ENCODE measurements at regions not wholly inside any gene's neighbourhood (a gene's known extent, or its start where the extent isn't known, plus 50 kb on each side); places are given as distances from the start of the nearest gene placed in this dataset.
"Not testable (repeated sequence)": the region's sequence is repeated elsewhere in the genome, so short reads cannot be mapped to it uniquely, and the experiment has no call there.

DNA sequence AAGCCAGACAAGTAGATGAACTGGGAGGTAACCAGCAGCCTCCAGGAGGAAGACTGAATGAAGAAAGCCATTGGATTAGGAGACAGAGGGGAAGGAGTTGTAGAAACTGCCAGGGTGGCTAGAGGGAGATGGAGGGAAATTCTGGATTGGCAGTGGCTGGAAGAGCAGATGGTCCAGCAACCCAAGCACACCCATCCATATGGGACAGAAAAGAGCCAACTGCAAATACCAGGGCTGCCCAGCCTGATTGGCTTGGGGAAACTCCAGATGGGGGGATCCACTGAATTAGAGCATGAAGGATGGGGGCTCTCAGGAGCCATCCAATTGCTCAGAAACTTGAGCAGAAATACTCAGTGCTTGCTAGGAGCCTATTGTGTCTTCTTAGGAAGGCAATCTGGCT, 173.5 kb upstream of the EPB41L3 start:
- DNase-seq, result no peak

DNA sequence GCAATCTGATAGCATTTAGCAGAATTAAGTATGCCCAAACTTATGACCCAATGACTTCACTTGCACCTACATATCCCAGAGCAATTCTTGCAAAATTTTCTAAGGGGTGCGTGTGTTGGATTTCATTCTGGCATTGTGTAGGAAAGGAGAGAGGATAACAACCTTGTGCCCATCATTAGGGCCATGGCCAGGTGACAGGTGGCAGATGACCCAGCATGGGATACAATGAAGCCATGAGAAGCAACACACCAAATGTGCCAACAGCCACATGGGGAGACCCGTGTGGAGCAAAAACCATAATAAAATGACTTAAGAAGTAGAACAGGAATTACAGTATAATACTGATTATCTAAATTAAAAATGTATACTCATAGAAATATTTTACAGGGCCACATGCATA, 166.9 kb upstream of the EPB41L3 start:
- DNase-seq, result no peak

DNA sequence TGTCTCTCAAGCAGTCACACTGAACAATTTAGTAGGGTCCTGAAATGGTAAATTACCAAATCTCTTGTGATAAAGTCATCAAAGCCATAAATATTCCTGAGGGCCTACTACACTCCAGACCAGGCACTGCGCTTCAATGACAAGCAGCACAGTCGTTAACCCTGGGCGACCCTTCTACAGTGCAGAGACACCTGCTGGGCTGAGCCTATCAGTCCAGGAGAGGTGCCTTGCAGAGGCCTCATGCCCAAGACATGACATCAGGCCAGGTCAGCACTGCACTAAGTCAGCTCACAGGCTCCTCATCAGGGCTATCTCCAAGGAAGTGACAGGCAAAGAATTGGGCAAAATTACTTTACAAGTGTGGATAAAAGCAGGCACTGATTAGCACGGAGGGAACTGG, 166.4 kb upstream of the EPB41L3 start:
- DNase-seq, result no peak

DNA sequence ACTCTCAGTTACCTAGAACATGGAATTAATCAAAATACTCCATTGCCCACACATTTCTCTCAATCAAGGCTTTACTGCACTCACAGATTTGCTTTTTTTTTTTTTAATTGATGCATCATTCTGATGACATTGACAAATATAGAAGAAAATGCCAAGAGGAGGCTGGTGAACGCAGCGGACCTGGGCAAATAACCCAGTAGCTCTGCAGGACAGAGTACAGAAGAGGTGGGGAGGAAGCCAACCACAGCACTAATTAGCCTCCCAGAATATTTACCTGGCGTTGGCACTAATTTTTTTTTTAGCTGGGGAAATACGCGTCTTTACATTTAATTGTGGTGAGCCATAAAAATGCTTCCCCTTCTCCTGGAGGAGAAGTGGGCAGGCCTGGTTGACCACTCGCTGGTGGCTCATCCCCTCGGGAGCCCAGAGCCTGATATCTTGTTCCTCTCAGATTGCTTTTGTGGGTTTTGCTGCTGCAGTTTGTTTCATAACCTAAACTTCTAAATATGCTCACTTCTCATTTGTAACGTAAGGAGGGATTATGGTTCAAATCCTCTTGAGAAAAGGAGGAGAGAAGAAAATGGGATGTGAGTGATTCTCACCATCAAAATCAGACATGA, 165.8 kb upstream of the EPB41L3 start:
- DNase-seq, result no peak

DNA sequence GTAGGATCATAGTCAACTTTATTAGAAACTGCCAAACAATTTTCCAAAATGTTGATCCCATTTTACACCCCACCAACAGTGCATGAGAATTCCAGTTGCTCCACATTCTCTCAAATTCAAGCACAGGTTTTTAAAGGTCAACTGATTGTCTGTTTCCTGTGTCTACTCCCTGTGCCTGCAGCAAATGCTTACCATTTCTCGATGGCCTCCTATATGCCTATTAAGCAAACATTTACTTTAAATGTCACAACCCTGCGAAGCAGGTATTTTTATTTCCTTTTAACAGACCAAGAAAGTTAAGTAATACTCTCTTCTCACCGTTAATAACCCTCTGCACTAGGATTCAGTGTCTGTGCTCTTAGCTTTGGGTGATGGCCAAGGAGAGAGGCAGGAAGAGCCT, 163.8 kb upstream of the EPB41L3 start:
- no peak for DNase-seq

DNA sequence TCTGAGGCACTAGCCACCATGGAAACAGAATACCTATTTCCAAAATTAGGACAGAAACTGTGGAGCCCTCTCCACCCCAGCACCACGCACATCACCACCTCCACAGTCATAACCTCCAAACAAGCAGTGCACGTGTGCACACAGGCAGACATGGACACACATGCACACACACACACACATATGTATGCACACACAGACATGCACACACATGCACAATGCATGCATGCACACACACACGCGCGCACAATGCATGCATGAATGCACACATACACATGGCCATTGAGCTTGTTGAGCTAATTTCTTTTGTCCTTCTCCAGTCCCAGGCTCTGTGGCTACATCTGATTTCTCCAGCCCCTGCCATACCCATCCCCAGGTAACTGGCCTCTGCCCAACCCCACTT, 161.6 kb upstream of the EPB41L3 start:
- DNase-seq, result no peak

DNA sequence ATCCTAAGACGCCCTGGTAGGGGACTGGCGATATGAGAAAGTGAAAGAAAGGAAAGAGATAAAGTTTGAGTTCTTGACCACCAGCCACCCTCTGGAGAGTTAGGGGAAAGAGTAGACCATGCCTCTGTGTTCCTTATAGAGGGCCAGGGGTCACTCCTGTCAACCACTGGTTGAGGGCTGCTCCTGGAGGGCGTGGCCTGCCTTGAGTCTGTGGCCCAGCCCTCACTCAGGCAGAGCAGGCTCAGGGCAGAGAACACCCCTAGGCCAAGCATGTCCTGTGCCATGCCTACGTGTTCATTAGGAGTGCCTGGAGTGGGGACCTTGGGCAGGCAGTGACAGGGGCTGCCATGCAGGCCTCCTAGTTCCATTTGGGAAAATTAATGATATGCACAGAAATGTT, 161.1 kb upstream of the EPB41L3 start:
- DNase-seq, result no peak

DNA sequence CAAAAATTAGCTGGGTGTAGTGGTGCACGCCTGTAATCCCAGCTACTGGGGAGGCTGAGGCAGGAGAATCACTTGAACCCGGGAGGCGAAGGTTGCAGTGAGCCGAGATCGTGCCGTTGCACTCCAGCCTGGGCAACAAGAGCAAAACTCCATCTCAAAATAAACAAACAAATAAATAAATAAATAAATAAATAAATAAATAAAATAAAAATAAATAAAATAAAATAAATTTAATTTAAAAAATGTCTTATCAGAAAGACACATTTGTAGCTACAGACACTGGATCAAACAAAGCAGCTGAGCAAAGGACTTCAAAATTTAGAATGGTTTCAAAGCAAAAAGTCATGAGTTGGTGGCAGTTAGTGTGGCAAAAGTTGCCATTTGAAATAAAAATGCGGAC, 158.2 kb upstream of the EPB41L3 start:
- not testable (repeated sequence) for DNase-seq

DNA sequence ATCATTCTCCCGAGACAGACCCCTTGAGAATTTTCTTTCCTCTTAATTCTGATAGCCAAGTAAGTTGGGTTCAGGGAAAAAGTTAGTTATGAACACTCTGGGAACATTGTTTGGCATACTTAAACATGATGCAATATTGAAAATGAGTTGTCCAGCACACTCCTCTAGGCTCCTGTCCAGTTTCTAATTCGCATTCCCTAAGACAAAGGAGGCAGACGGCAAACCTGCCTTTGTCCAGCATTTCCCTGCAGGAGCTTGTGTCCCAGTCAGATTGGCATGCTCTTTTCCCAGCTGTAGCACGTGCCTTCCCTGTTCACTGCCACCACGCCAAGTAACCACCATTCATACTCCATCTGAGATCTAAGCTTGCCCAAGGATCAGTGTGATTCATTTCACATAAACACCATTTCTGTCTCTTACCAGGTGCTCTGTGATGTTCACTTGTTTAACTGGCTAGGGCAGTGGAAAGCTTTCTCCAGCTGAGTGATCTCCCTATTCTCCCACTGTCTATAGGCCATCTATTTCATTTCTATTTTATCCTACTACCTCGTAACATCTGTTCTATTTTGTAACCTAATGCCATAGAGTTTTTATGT, 150.0 kb upstream of the EPB41L3 start:
- no peak for DNase-seq

DNA sequence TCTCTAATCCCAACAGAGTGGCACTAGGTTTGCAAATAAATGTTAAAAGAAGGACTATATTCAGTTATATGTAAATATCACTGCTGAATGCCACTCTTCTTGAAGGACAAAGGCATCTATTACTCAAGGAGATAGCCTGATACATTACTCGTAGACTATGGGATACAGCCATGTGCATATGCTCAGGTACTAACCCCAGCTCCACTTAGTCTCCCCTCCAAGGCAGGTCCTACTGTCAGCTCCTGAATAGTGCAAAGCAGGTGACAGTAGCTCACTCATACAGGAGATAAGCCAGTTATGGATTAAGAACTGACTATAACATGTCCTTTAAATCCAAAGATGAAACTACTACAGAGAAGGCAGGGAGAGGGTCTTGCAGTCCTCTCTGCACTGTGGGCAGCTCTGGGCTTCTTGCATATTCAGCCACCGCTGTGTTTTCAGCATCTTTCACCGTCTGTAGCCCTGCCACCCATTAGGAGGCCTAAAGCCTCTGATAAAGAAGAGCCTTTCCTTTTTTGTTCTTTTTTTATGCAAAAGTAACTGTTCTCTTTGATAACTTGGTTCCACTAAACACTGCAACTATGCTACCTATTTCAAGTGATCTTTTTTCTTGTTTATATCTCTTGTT, 135.1 kb upstream of the EPB41L3 start:
- DNase-seq, result no peak

DNA sequence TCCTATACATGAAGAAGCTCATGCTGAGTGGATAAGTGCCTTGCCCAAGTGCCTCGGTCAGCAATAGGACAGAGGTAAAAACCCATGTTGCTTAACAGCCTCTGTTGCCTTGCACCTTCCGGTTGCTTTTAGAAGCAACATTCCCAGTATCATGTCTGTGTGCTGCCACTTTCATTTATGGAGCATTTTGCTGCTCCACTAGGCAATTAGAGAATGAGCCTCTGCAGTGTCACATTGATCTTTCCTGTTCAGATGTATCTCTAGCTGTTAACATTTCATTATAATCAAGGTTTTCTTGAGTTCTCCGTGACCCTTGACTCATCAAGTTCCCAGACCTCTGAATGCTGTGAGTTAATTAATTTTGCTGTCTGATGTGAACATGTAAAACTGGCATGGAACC, 134.5 kb upstream of the EPB41L3 start:
- no peak for DNase-seq

DNA sequence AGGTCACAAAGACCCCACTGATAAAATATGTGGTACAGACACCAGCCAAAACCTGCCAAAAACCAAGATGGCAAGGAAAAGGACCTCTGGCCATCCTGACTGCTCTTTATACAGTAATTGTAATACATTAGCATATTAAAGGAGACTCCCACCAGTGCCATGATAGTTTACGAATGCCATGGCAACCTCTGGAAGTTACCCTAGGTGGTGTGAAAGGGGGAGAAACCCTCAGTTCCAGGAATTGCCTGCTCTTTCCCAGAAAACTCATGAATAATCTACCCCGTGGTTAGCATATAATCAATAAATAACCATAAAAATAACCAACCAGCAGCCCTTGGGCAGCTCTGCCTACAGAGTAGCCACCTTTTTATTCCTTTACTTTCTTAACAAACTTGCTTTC, 129.8 kb upstream of the EPB41L3 start:
- DNase-seq, result no peak

DNA sequence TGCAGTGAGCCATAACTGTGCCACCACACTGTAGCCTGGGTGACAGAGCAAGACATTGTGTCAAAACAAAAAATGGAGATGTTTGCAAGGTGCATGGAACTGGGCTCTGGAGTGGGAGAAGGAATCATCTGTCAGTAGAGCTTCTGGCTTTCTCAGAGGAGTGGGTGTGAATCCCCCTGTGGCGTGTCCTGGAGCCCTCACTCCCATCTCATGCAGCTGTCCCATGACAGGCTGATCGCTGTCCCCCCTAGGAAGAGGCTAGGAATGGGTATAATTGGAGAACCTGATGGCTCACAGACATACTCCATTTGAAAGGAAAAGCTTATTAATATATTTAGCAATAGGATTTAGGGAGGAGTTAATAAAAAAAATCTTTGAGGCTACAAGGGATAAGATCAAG, 125.8 kb upstream of the EPB41L3 start:
- no peak for DNase-seq

DNA sequence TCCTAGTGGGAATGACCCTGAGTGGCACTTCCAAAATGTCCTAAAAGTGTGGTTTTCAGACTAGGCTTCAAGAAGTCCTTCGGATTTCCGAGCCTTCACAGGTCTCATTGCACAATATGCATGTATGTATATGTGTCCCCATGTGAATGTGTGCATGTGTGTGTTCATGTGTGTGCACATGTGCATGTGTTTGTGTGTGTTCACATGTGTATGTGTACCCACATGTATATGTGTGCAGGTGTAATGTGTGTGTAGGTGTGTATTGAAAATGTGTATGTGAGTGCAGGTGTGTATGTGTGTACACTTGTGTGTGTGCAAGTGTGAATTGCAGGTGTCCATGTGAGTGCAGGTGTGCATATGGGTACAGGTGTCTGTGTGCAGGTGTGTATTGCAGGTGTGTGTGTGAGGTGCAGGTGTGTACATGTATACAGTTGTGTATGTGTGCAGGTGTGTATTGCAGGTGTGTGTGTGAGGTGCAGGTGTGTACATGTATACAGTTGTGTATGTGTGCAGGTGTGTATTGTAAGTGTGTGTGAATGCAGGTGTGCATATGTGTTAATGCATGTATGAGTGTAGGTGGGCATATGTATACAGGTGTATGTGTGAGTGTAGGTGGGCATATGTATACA, 124.4 kb upstream of the EPB41L3 start:
- no peak for DNase-seq

DNA sequence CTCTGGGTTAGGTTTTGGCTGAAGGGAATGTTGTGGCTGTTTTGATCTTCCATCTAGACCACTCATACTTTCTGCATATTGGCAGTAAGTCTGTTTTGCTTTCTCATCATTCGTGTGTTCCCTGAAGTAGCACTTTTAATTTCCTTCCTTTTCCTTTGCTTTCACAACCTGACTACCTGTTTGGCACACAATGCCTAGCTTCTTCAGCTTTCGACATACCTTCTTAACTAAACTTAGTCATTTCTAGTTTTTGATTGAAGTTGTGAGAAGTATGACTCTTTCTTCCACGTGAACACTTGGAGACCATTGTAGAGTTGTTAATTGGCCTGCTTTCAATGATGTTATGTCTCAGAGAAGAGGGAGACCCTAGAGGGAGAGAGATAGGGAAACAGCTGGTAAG, 123.6 kb upstream of the EPB41L3 start:
- no peak for DNase-seq

DNA sequence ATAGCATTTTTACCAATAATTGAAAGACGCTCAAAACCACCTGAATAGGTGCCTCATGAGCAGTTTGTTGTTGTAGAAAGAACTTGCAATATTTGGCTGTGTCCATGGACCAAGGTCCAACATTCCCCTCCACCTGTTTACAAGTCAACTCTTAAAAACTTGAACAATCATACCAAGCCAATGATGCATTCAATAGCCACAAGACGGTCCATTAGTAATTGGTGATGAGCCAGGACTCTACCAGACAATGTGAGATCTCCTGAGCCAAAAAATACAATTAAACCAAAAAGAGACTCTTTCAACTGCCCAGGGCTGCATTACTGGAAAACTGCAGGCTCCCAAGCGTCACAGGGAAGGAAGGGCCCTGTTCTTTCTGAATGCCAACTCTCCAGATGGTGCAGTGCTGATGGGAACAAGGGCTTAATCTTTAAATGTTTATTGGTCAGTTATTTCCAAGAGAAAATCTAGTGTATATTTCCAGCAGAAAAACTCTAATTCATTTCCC, 118.8 kb upstream of the EPB41L3 start:
- DNase-seq, result no peak

DNA sequence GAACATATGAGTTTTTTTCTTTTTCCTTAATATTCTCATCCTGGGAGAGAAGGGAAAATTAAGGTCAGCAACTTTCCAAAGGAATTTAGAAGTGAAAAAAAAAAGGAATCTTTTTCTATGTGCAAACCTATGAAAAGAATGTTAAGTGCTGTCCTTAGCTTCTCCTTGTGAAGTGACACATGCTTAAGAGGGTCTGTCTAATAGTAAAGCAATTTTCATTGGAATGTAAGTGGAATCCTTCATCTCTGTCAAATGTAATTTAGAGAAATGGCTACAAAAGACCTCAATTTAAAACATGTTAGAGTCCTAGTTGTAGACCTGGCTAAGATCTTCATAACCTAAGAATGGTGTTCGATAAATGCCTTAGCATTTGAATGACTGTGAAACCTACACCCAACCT, 117.4 kb upstream of the EPB41L3 start:
- no peak for DNase-seq

DNA sequence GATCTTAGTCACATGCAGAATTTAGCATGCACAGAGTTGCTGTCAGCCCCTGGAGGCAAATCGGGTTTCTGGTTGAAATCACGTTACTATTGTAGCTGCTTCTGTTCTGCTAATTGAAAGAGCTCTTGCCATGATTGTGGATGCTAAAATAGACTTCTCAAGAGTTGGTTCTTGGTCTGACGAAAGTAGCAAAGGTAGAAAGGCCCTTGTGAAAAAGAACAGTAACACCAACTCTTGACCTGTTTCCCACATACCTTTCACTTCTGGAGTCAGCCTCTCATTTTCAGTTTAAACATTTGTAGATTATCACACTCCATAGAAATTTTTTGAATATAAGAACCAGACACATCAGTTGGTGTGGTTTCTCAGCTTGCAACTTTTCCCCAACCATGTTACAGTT, 110.0 kb upstream of the EPB41L3 start:
- DNase-seq, result no peak

DNA sequence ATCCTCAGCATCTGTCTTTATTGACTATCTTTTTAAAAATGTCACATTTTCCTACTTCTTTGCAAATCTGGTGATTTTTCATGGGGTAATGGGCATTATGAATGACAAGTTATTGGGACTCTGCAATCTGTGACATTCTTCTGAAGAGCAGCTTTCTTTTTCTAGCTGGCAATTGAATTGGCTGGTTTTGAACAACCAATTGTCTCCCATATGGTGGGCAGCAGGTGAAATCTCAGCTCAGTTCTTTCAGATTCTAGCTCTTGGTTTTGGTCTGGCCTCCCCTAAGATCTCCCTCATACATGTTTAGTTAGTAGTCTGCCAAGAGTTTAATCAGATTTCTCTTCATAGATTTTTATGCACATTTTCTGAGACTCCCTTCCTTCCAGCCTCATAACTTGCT, 107.9 kb upstream of the EPB41L3 start:
- no peak for DNase-seq

DNA sequence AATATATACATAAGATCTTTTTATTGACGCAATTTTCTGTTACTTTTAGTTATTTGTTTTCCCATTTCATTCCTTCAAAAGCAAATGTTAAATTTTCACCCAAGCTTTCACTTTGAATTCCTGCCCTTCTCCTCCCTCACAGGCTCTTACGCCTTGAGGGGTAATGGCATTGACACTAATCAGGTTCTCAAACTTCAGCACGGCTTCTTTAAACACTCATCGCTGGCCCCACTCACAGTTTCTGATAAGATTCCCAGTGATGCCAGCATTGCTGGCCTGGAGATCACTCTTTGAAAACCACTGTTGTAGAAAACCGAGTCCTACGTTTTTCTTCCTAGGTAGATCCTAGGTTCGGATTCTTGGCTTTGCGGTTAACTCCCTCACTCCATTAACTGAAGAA, 105.6 kb upstream of the EPB41L3 start:
- no peak for DNase-seq

DNA sequence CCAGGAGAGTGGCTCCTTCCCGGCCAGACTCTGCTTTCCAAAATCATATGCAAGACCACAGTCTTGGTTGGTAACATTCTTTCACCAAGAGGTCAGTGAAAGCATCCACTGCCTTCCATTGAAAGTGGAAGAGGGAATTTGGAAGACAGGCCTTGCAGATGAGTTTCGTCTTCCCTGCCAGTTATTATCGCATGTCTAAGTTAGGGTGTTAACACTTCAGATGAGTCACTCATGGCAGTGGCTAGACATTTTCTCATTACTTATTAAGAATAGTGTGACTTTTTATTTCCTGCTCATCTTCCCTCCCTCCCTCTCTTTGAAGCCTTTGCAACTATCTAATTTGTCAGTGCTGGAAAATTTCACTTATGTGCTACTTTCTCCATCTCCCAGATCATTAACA, 102.9 kb upstream of the EPB41L3 start:
- DNase-seq, result no peak

DNA sequence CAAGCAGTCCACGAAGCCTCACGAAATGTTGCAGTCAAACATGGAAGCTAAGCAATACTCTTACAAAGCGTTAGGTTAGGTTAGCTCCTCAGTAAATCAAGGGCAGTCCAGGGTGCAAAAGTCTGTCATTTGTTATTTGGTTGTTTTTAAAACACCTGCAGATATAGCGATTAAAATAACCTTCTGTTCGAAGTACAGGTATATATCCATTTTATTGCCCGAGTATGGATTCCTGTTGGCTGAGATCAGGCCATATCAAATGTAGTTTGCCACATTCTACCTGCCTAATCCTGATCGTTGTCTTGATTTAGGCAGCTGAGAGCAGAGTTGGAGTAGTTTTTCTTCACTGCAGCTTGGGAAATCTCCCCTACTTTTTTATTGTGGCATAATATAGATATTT, 99.5 kb upstream of the EPB41L3 start:
- DNase-seq, result no peak

DNA sequence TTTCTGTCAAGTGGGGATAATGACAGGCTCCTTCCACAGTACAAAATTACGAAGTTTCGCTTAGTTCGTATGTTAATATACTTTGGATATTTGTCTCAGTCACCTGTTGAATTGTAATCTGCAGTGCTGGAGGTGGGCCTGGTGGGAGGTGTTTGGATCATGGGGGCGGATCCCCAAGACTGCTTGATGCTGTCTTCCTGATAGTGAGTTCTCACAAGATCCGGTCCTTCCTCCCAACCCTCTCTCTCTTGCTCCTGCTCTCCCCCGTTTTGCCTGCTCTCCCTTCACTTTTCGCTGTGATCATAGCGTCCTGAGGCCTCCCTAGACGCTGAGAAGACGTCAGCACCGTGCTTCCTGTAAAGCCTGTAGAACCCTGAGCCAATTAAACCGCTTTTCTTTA, 97.1 kb upstream of the EPB41L3 start:
- no peak for DNase-seq

DNA sequence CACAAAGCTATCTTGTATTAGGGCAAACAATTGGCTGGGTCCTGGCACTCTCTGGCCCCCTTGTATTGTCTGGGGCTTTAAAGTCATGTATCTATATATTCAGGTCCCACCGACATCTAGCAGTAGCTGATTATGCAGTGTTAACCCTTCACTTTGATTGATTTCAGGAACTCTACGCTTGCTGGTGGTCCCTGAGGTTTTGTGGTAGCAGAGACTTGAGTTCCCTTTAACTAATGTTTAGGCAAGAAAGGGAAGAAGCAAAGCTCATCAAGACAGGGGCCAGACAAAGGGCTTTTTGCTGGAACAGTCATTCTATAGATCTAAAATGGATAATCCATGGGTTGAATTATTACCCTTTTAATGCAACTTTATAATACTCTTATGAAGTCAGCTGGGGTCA, 95.3 kb upstream of the EPB41L3 start:
- no peak for DNase-seq

All from NCI-H446 (cell line).